H1 (cell line): ENCODE measurements at regions not wholly inside any gene's neighbourhood (a gene's known extent, or its start where the extent isn't known, plus 50 kb on each side); places are given as distances from the start of the nearest gene placed in this dataset.
A peak's percentile ranks its signal among the peaks of the same experiment; 100 is the strongest.

ENCODE experiments used
- CTCF ChIA-PET: fragments of 300-600 bp; sonication (Branson Sonifier 250); formaldehyde crosslinking; loops from one replicate; lab custom pipeline; 2021; ENCODE audit not compliant: partially characterized antibody; lab: Charles Lee
- POLR2A ChIA-PET: fragments of 300-600 bp; sonication (Branson Sonifier 250); formaldehyde crosslinking; loops from one replicate; lab custom pipeline; 2021; ENCODE audit warnings: inconsistent platforms; ENCODE audit not compliant: partially characterized antibody; lab: Charles Lee
- DNase-seq, 2 experiments: peaks; one replicate each; pipeline versions ENCODE4 v3.0.0 to v3.0.0-alpha.2; 2010 to 2022; ENCODE audit warnings: low spot score in 2 of 2, low read depth in 1 of 2, mixed read lengths in 1 of 2
- FAIRE-seq: peaks from 2 replicates; lab custom pipeline; 2011; peaks lifted over from hg19 to GRCh38; lab: Jason Lieb, UNC
- H2AFZ ChIP-seq: 2 replicates; pipeline ENCODE4 v1.8.1; 2012; ENCODE audit warnings: low read length, inconsistent platforms
- H2AK5ac ChIP-seq: 2 replicates; pipeline ENCODE4 v1.6.1; 2013; ENCODE audit warnings: low read depth, low read length
- H2BK120ac ChIP-seq: replicated peaks from 2 replicates; pipeline ENCODE3; 2013; ENCODE audit warnings: low read depth, low read length, inconsistent platforms
- H2BK12ac ChIP-seq: 2 replicates; pipeline ENCODE4 v1.6.1; 2013; ENCODE audit warnings: low read depth, low read length
- H2BK15ac ChIP-seq: 2 replicates; pipeline ENCODE4 v1.6.1; 2013; ENCODE audit warnings: low read length
- H2BK20ac ChIP-seq: 2 replicates; pipeline ENCODE4 v1.6.1; 2013; ENCODE audit warnings: low read length
- H2BK5ac ChIP-seq: 2 replicates; pipeline ENCODE4 v1.6.1; 2013; ENCODE audit warnings: low read depth, low read length
- H3K14ac ChIP-seq: 2 replicates; pipeline ENCODE4 v1.6.1; 2013; ENCODE audit warnings: inconsistent platforms; ENCODE audit not compliant: insufficient read length
- H3K18ac ChIP-seq: 2 replicates; pipeline ENCODE4 v1.6.1; 2013; ENCODE audit warnings: low read length; ENCODE audit errors: extremely low read depth
- H3K23ac ChIP-seq: 2 replicates; pipeline ENCODE4 v1.6.1; 2013; ENCODE audit warnings: inconsistent platforms; ENCODE audit not compliant: insufficient read length
- H3K23me2 ChIP-seq: 2 replicates; pipeline ENCODE4 v1.6.1; 2013; ENCODE audit warnings: low read depth, low read length
- H3K27ac ChIP-seq: 2 replicates; pipeline ENCODE4 v1.6.1; 2011; ENCODE audit warnings: low read depth, low read length, inconsistent platforms
- H3K27me3 ChIP-seq, 4 experiments: replicated peaks in 1 of 4; 1 replicate in 1 of 4; 2 replicates in 3 of 4; pipeline versions ENCODE4 v1.6.1 to v1.8.1; 2011 to 2013; ENCODE audit warnings: low read length in 3 of 4, mild to moderate bottlenecking in 3 of 4, inconsistent platforms in 2 of 4, mixed read lengths in 2 of 4, moderate library complexity in 1 of 4; ENCODE audit not compliant: control insufficient read depth in 3 of 4, insufficient read depth in 3 of 4; ENCODE audit errors: extremely low read depth in 1 of 4
- H3K36me3 ChIP-seq, 4 experiments: 2 replicates each; pipeline versions ENCODE4 v1.6.1 to v1.8.1; 2011 to 2013; ENCODE audit warnings: mild to moderate bottlenecking in 4 of 4, low read length in 3 of 4, moderate library complexity in 2 of 4, control low read depth in 1 of 4, inconsistent platforms in 1 of 4; ENCODE audit not compliant: insufficient read depth in 4 of 4, control insufficient read depth in 2 of 4
- H3K4ac ChIP-seq: replicated peaks from 2 replicates; pipeline ENCODE3; 2013; ENCODE audit warnings: low read length, low read depth, mixed read lengths, inconsistent platforms; ENCODE audit not compliant: insufficient read length
- H3K4me1 ChIP-seq, 4 experiments: replicated peaks in 1 of 4; 1 replicate in 1 of 4; 2 replicates in 3 of 4; pipeline versions ENCODE4 v1.6.1 to v1.8.1; 2011 to 2013; ENCODE audit warnings: low read length in 3 of 4, inconsistent platforms in 2 of 4, mixed read lengths in 1 of 4; ENCODE audit not compliant: insufficient read depth in 4 of 4, control insufficient read depth in 3 of 4
- H3K4me2 ChIP-seq, 2 experiments: 2 replicates each; pipeline versions ENCODE4 v1.6.1 to v1.8.1; 2011 to 2013; ENCODE audit warnings: low read depth in 2 of 2, low read length in 2 of 2, control low read depth in 1 of 2, inconsistent platforms in 1 of 2, mild to moderate bottlenecking in 1 of 2; ENCODE audit not compliant: insufficient read depth in 1 of 2
- H3K4me3 ChIP-seq, 4 experiments: fragments of 200-600, 300-600 bp in 1 of 4; sonication (generic), shearing (Covaris generic), sonication (Bioruptor Twin) in 1 of 4; 2 replicates each; pipeline versions ENCODE4 v1.5.1 to v1.8.1; 2011 to 2016; ENCODE audit warnings: low read length in 4 of 4, low read depth in 3 of 4, control low read depth in 2 of 4, inconsistent platforms in 2 of 4, mild to moderate bottlenecking in 2 of 4, mixed read lengths in 1 of 4, moderate library complexity in 1 of 4; ENCODE audit not compliant: insufficient read depth in 2 of 4; ENCODE audit errors: extremely low read depth in 1 of 4
- H3K56ac ChIP-seq: replicated peaks from 2 replicates; pipeline ENCODE3; 2013; ENCODE audit warnings: low read depth, mild to moderate bottlenecking, mixed read lengths, low read length, inconsistent platforms; ENCODE audit not compliant: insufficient read length
- H3K79me1 ChIP-seq: 2 replicates; pipeline ENCODE4 v1.6.1; 2013; ENCODE audit warnings: low read depth, low read length, control low read depth
- H3K79me2 ChIP-seq, 2 experiments: 2 replicates each; pipeline versions ENCODE4 v1.6.1 to v1.8.1; 2012 to 2013; ENCODE audit warnings: low read length in 2 of 2, mild to moderate bottlenecking in 2 of 2, inconsistent platforms in 1 of 2; ENCODE audit not compliant: insufficient read depth in 2 of 2, control insufficient read depth in 1 of 2
- H3K9ac ChIP-seq, 4 experiments: replicated peaks in 1 of 4; 1 replicate in 1 of 4; 2 replicates in 3 of 4; pipeline versions ENCODE4 v1.6.1 to v1.8.1; 2011 to 2013; ENCODE audit warnings: low read depth in 3 of 4, low read length in 3 of 4, control low read depth in 2 of 4, mild to moderate bottlenecking in 2 of 4, moderate library complexity in 2 of 4, inconsistent platforms in 1 of 4; ENCODE audit errors: extremely low read depth in 1 of 4
- H3K9me3 ChIP-seq, 2 experiments: 2 replicates each; pipeline versions ENCODE4 v1.6.1 to v1.8.1; 2012 to 2013; ENCODE audit warnings: mild to moderate bottlenecking in 2 of 2, moderate library complexity in 2 of 2, control low read depth in 1 of 2, inconsistent platforms in 1 of 2, low read depth in 1 of 2, low read length in 1 of 2, mixed read lengths in 1 of 2; ENCODE audit not compliant: insufficient read depth in 2 of 2
- H4K20me1 ChIP-seq, 2 experiments: replicated peaks in 1 of 2; 2 replicates each; pipeline versions ENCODE3 to v1.8.1; 2011 to 2013; ENCODE audit warnings: inconsistent platforms in 2 of 2, low read length in 2 of 2, mild to moderate bottlenecking in 1 of 2; ENCODE audit not compliant: insufficient read depth in 2 of 2, control insufficient read depth in 1 of 2
- H4K5ac ChIP-seq: 2 replicates; pipeline ENCODE4 v1.6.1; 2013; ENCODE audit warnings: low read length, low read depth, mixed read lengths, inconsistent platforms; ENCODE audit not compliant: insufficient read length
- H4K8ac ChIP-seq: 2 replicates; pipeline ENCODE4 v1.8.0; 2013; ENCODE audit warnings: mild to moderate bottlenecking, moderate library complexity, low read length, inconsistent platforms; ENCODE audit not compliant: insufficient read depth; ENCODE audit errors: extremely low read depth
- H4K91ac ChIP-seq: replicated peaks from 2 replicates; pipeline ENCODE3; 2013; ENCODE audit warnings: low read length, mixed read lengths, inconsistent platforms; ENCODE audit not compliant: insufficient read length
- ATF2 ChIP-seq: IDR thresholded peaks from 2 replicates; pipeline ENCODE4 v1.6.1; 2012; ENCODE audit warnings: low read length, inconsistent platforms
- PHF8 ChIP-seq: fragments of 200-600 bp; sonication (generic); conservative IDR thresholded peaks from 2 replicates; pipeline ENCODE4 v1.7.1; 2012; ENCODE audit warnings: low read depth, mild to moderate bottlenecking, inconsistent platforms, low read length, moderate library complexity
- SIN3A ChIP-seq, 2 experiments: IDR thresholded peaks in 1 of 2; conservative IDR thresholded peaks in 1 of 2; 2 replicates each; pipeline ENCODE4 v1.6.1; 2011 to 2012; ENCODE audit warnings: low read length in 2 of 2, improper control_type of control experiment in 1 of 2, low read depth in 1 of 2, mild to moderate bottlenecking in 1 of 2
- WGBS, 2 experiments: shearing (Covaris generic) in 1 of 2; methylation state at CpG; one replicate each; pipeline versions ENCODE4 v1.1.6 to v1.1.7; 2013 to 2015; ENCODE audit warnings: low lambda C conversion rate in 2 of 2, mixed read lengths in 2 of 2, inconsistent platforms in 1 of 2, low coverage in 1 of 2, missing lambda C conversion rate in 1 of 2; ENCODE audit not compliant: insufficient replicate concordance in 2 of 2, insufficient coverage in 1 of 2, insufficient read length in 1 of 2; ENCODE audit errors: extremely low coverage in 1 of 2, missing lambda C conversion rate in 1 of 2; 5-methylcytosine and 5-hydroxymethylcytosine counted together

- no peak overlapping the region for H2BK12ac ChIP-seq
- no peaks in the 10 kb centered on the region for H3K36me3 ChIP-seq
- no peak for TF ChIP-seq SIN3A (conservative IDR thresholded peaks at IDR 0.05 in 1 of 2, IDR thresholded peaks at IDR 0.05 in 1 of 2; ENCODE audit: low read depth in 1 of 2, low read length in 2 of 2)
- no peak for TF ChIP-seq PHF8
- TF ChIP-seq ATF2 = no peak
- TF ChIP-seq, all 59 proteins: peak for 0
- Histone ChIP-seq H3K4me2 (no peak overlapping the region), H4K20me1 (peaks cover 0 to 2% of the 10 kb centered on the region in 2 experiments), H3K18ac (no peak overlapping the region), H3K9me3 (no peaks in the 10 kb centered on the region), H2AK5ac (no peak overlapping the region), H3K56ac (no peak overlapping the region), H3K4me1 (peaks cover 0 to 19% (median 5%) of the 10 kb centered on the region in 4 experiments; a peak in 5 of 7 replicates), H3K4me3 (no peak overlapping the region), H3K14ac (no peak overlapping the region), H4K8ac (no peak overlapping the region; the same call in 1 of the 2 replicates), H3K4ac (no peak overlapping the region), H3K79me2 (no peaks in the 10 kb centered on the region), H2BK20ac (no peak overlapping the region), H3K9ac (no peak overlapping the region), H3K27ac (no peak overlapping the region), H3K27me3 (no peaks in the 10 kb centered on the region; a peak in 1 of 7 replicates), H3K79me1 (no peaks in the 10 kb centered on the region; the same call in 1 of the 2 replicates), H3K23ac (no peak overlapping the region), H2BK5ac (no peak overlapping the region), H2AFZ (no peak overlapping the region), H2BK15ac (0 out of 2 replicates have a peak overlapping the region, but pooled peaks have one; percentile 46), H4K5ac (no peak overlapping the region), H2BK120ac (no peak overlapping the region), H3K23me2 (no peaks in the 10 kb centered on the region), H4K91ac (no peak overlapping the region)
- FAIRE-seq (no peak), DNase-seq (no peak)
- 77% methylated on average over 8 of the region's 8 CpGs; no CpG with 5 or more reads in 1 of the 2 experiments for WGBS, 2 experiments
- POLR2A ChIA-PET = interaction anchor here (0.9 kb wide), 1 partner anchor 11 kb away, joined by 3 read pairs; no protein-coding TSS in a partner anchor
- CTCF ChIA-PET = interaction anchor here (1.4 to 1.6 kb wide), 2 partner anchors 144 to 169 kb away, joined by 3 to 4 read pairs; no protein-coding TSS in a partner anchor
Observed at GRCh38 chr19:5392486-5392885, 51.9 kb upstream of the PTPRS start.
